Activated T-helper 9 cell treated with anti-CD3 and anti-CD28 coated beads, Interleukin-2, amount 50 U/mL, for 16 hours (primary cell): ENCODE measurements at regions not wholly inside any gene's neighbourhood (a gene's known extent, or its start where the extent isn't known, plus 50 kb on each side); places are given as distances from the start of the nearest gene placed in this dataset.

Experiments
- DNase-seq: peaks from one replicate; pipeline ENCODE4 v3.0.0-alpha.2; 2020; ENCODE audit warnings: low read depth

GRCh38 chr1:58862728-58863385 lies 79.0 kb upstream of the JUN start:
- DNase-seq, result no peak

DNA sequence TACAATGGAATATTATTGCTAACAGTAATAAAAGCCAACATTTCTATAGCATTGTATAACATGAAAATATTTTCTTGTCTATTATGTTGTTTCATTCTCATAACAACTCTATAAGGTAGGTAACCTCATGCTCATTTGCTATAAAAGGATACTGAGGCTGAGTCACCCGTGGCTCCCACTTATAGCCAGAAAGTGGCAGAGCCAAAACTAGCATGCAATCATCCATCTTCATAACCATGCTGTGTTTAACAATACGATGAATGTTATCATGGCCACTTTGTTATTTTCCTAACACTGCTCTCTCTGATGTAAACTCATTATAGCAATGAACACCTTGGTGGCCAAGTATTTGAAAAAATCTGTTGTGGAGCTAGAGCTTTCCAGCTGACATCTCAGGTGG lies 80.8 kb upstream of the JUN start:
- DNase-seq, result no peak

- no peak for DNase-seq
Observed at GRCh38 chr1:58866578-58866977, 82.7 kb upstream of the JUN start.

GRCh38 chr1:58869638-58870297 lies 85.9 kb upstream of the JUN start:
- DNase-seq, result no peak

DNA sequence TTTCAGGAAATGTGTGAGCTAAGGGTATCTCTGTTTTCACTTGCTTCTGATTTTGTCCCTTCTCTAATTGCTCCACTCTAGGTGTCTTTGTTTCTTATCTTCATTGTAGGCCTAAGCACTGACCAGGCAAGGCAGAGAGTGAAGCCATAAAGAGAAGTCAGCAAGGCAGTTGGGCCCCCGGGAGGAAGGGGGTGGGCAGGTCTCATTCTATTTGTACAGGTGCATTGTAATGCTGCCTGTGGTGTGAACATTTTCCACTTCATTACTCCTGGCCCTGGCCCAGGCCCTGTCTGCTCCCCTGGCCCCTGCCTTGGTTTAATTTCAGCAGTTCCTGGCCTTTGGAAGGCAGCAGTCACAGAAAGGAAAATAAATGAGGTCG lies 86.4 kb upstream of the JUN start:
- DNase-seq, result no peak

- no peak for DNase-seq
Observed at GRCh38 chr1:58874342-58874741, 90.5 kb upstream of the JUN start.

DNA sequence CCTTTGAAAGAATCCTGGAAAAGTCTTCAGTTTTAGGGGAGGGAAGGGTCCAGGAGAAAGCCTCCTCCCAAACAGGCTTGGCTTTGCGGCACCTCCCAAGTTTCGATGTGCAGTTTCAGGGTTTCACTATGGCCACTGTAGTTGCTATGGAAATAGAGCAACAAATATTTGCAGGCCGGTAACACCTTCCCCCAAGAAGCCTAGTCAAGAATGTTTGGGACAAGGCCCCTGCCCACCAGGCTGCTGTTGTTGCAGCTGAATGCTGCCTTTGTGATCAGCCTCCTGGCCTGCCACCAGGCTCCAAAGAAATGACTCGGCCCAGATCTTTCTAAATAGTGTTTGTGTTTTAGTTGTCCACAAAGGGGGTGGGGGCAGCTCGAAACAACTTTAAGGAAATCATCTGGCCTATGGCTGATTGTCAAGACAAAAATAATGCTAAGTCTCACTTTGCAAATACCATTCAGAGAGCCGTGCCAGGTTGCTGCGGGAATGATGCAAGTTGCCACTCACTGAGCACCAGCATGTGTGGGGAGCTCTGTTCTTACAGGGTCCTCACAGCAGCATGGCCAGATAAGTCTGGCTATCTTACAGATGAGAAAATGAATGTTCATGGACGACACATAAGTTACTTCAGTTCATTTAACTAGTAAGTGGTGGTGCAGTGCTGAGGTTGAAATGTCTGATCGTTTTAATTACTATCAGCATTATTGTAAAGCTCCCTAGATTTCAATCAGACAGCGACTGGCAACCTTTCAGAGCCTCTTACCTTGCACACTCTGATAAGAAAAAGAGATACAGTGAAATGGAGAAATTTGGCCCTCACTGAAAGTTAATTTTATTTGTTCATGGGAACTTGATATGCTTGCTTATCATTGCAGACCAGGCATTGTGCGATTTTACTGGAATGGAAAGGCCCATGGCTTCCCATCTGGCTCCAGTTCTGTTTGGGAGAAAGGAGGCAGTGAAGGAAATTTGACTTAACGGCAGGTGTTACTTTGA lies 91.2 kb upstream of the JUN start:
- DNase-seq, result no peak

- DNase-seq, result no peak
Observed at GRCh38 chr1:58879464-58879863, 95.6 kb upstream of the JUN start.

GRCh38 chr1:58880592-58880991 lies 96.7 kb upstream of the JUN start:
- no peak for DNase-seq

- no peak for DNase-seq
Observed at GRCh38 chr1:58881471-58881994, 97.7 kb upstream of the JUN start.

- DNase-seq, result no peak
Observed at GRCh38 chr1:58882322-58882948, 98.6 kb upstream of the JUN start.

GRCh38 chr1:58883037-58883887 lies 99.4 kb upstream of the JUN start:
- no peak for DNase-seq

DNA sequence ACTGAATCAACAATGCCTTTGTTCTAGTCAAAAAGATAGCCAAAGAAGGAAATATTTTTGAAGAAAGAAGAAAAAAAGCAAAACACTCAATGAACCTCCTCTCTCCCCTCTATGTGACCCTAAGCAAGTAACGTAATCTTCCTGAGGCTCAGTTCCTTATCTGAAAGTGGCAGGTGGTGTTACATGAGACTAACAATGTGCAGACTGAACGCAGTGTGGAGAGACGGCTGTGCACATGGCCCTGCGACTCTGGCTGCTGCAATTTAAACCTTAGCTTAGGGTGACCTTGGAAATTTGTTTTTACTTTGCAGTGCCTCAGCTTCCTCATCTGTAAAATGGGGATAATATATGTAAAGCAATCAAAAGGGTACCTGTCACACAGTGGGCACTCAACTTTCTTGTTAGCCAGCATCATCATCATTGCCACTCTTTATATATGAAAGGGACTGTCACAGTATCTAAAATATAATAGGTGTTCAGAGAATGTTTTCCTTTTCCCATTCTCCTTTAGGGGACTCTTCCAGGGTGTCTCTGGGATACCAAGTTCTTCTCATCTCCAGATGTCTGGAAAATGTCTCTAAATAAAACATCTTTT lies 100.1 kb upstream of the JUN start:
- no peak for DNase-seq

- no peak for DNase-seq
Observed at GRCh38 chr1:58884706-58885661, 101.1 kb upstream of the JUN start.

DNA sequence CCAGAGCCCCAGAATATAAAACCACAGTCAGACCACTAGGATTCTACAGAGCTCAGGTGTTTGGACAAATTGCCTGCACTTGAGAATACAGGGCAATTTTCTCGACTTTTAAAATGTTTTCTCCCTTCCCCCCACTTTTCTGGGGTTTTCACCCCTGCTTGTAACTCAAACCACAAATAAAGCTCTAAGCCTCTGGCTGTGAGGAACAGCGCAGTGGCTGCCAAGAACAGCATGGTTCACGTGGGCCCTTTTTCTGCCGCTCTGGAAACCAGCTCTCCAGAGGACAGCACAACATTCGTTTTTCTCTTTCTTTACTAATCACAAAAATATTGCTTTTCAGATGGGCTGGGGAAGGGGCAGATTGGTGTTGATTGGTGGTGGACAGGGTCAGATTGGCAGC lies 102.2 kb upstream of the JUN start:
- DNase-seq, result no peak

DNA sequence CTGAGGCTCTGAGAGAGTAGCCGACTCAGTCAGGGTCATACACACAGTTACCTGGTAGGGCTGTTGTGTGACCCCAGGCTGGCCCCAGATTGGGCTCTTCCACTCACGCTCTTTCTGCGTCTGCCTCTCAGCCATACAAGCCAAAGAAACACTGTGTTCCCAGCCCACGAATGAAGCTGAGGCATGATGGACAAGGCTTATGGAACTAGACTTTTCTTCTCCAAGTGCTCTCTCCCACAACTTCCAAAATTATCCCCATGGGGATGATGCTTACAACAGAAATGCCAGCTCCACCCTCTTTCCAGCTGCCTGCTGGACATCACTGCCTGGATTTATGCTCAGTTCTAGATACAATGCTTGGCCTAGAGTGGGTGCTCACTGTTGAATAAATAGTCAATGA lies 102.8 kb upstream of the JUN start:
- DNase-seq, result no peak

DNA sequence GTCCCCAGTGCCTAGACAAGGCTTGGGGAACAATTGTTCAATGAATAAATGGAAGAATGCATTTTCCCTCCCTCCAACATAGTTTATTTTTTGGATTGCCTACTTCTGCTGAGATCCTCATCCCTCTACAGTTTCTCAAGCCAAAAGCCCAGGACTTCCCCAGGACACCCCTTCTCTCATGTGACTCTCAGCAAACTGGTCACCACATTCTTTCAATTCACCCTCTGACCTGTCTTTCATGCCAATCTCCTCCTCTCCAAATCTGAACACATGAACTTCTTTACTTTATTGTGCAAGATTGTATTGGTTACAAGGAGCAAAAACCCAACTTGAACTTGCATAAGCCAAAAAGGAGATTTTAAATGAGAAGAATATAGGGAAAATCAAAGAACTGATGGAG lies 103.2 kb upstream of the JUN start:
- no peak for DNase-seq

DNA sequence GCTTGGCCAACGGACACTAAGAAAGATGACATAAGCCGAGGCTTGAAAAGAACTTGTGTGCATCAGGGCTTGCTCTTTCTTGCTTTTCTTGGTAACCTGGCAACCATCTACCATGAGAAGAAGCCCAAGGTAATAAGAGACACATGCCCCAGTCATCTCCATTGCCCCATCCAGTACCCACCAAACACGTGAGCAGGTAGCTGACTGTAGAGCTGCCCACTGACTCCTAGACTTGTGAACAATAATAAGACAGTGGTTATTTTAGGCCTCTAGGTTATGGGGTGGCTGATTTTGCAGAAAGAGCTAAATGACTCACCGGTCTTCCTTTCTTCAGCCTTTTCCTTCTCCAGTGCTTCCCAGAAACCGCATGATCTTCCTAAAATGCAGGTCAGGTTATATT lies 105.0 kb upstream of the JUN start:
- no peak for DNase-seq

- no peak for DNase-seq
Observed at GRCh38 chr1:58890113-58890512, 106.3 kb upstream of the JUN start.

DNA sequence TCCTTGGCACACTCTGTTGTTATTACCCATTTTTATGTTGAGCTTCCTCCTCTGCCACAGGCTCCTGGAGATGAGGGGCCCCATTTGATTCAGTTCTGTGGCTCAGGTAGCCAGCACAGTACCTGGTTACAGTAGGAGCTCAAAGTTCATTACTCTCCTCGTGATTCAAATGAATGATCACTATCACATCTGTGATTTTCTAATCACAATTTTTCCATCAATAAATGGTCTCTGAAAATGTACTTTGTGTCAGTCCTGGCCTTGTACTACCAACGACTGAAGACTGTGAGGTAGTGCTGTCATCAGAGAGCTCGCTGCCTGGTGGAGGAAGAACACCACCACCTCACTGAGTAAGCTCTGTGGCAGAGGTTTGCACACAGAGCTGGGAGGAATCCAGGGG lies 106.8 kb upstream of the JUN start:
- no peak for DNase-seq
